Thoracic aorta (tissue), 2 donors: ENCODE measurements at regions not wholly inside any gene's neighbourhood (a gene's known extent, or its start where the extent isn't known, plus 50 kb on each side); places are given as distances from the start of the nearest gene placed in this dataset.
A peak's percentile ranks its signal among the peaks of the same experiment; 100 is the strongest.

Source experiments
- ATAC-seq: fragments of 150-250 bp; one replicate; pipeline ENCODE4 v1.8.0; 2017; ENCODE audit warnings: low read depth; ENCODE audit not compliant: insufficient number of reproducible peaks, low FRiP score
- DNase-seq: peaks from one replicate; pipeline ENCODE4 v3.0.0-alpha.2; 2020; ENCODE audit warnings: low spot score
- H3K27ac ChIP-seq, 2 donors: fragments of 200-600 bp; sonication (generic); 1 replicate in 1 of 2; 2 replicates in 1 of 2; pipeline ENCODE4 v1.5.1; 2016; ENCODE audit warnings: mild to moderate bottlenecking in 2 of 2, moderate library complexity in 2 of 2
- H3K27me3 ChIP-seq: fragments of 200-600 bp; sonication (generic); replicated peaks from 2 replicates; pipeline ENCODE4 v1.6.0; 2016; ENCODE audit warnings: mild to moderate bottlenecking; ENCODE audit not compliant: insufficient read depth
- H3K36me3 ChIP-seq: fragments of 200-600 bp; sonication (generic); one replicate; pipeline ENCODE4 v1.5.1; 2016
- H3K4me1 ChIP-seq, 2 donors: fragments of 200-600 bp; sonication (generic); 1 replicate in 1 of 2; 2 replicates in 1 of 2; pipeline versions ENCODE4 v1.5.1 to v1.6.0; 2016; ENCODE audit warnings: low read depth in 2 of 2, mild to moderate bottlenecking in 1 of 2; ENCODE audit not compliant: control insufficient read depth in 1 of 2
- H3K4me3 ChIP-seq: fragments of 200-600 bp; sonication (generic); 2 replicates; pipeline ENCODE4 v1.5.1; 2016; ENCODE audit warnings: mild to moderate bottlenecking
- H3K9me3 ChIP-seq: fragments of 200-600 bp; sonication (generic); 2 replicates; pipeline ENCODE4 v1.5.1; 2016
- TF ChIP-seq, protein P1 (sequence below): fragments of 200-600 bp; sonication (generic); IDR thresholded peaks from one replicate; pipeline ENCODE4 v1.5.1; 2019; ENCODE audit warnings: antibody characterized with exemption

GRCh38 chr13:40460116-40460515, 206.3 kb downstream of the FOXO1 start:
- Histone ChIP-seq H3K36me3 (no peaks in the 10 kb centered on the region), H3K4me1 (peaks cover 0 to 13% of the 10 kb centered on the region in 2 donors), H3K4me3 (no peak overlapping the region), H3K9me3 (no peaks in the 10 kb centered on the region), H3K27me3 (no peaks in the 10 kb centered on the region), H3K27ac (peak overlapping the region in 1 of 2 donors; percentile 30)
- DNase-seq (no peak), ATAC-seq (no peak)
- TF ChIP-seq, protein P1, sequence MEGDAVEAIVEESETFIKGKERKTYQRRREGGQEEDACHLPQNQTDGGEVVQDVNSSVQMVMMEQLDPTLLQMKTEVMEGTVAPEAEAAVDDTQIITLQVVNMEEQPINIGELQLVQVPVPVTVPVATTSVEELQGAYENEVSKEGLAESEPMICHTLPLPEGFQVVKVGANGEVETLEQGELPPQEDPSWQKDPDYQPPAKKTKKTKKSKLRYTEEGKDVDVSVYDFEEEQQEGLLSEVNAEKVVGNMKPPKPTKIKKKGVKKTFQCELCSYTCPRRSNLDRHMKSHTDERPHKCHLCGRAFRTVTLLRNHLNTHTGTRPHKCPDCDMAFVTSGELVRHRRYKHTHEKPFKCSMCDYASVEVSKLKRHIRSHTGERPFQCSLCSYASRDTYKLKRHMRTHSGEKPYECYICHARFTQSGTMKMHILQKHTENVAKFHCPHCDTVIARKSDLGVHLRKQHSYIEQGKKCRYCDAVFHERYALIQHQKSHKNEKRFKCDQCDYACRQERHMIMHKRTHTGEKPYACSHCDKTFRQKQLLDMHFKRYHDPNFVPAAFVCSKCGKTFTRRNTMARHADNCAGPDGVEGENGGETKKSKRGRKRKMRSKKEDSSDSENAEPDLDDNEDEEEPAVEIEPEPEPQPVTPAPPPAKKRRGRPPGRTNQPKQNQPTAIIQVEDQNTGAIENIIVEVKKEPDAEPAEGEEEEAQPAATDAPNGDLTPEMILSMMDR, result no peak

GRCh38 chr13:40464337-40465014, 202.0 kb downstream of the FOXO1 start:
- no peaks in the 10 kb centered on the region for H3K4me1 ChIP-seq
- no peaks in the 10 kb centered on the region for H3K9me3 ChIP-seq
- H3K4me3 ChIP-seq, result no peak overlapping the region
- no peaks in the 10 kb centered on the region for H3K36me3 ChIP-seq
- no peak overlapping the region for H3K27ac ChIP-seq
- ATAC-seq (no peak), DNase-seq (no peak)
- TF ChIP-seq, protein P1, result no peak
- H3K27me3 ChIP-seq, result no peaks in the 10 kb centered on the region

DNA sequence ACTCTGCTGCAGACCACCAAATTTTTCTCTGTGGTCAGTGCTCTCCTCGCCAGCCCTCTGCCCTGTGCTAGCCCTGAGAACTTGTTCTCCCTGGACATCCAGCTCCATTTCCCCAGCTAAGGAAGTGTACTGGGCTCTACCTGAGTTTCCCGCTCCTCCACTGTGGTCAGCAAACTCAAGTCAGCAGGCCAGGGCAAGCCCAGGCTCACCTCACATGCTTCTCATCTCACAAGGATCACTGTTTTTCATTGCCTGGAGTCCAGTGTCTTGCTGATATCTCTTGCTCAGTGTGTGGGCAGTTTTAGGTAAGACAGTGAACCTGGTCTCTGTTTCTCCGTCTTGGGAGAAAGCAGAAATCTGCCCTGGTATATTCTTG, 201.4 kb downstream of the FOXO1 start:
- Histone ChIP-seq H3K27ac (no peak overlapping the region), H3K27me3 (no peaks in the 10 kb centered on the region), H3K4me1 (peaks cover 0 to 2% of the 10 kb centered on the region in 2 donors), H3K4me3 (no peak overlapping the region), H3K36me3 (no peaks in the 10 kb centered on the region), H3K9me3 (no peaks in the 10 kb centered on the region)
- TF ChIP-seq, protein P1, result no peak
- ATAC-seq (no peak), DNase-seq (no peak)

DNA sequence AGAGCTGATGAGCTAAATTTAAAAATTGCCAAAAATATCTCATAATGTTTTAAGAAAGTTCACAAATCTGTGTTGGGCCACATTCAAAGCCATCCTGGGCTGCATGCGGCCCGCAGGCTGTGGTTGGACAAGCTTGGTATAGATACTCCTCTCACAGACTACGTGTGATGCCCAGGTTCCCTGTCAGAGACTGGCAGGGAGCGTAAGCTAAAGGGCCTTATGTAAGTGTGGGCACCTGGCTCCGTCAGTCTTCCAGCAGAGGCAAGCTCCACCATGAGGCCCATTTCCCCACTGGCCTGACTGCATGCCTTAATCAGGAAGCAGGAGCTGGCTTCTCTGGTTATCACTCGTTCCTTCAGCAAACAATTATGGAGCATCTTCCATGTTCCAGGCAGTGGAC, 200.2 kb downstream of the FOXO1 start:
- no peak overlapping the region for H3K4me3 ChIP-seq
- no peaks in the 10 kb centered on the region for H3K9me3 ChIP-seq
- no peak for ATAC-seq
- peaks cover 7 to 15% of the 10 kb centered on the region in 2 donors for H3K4me1 ChIP-seq
- TF ChIP-seq, protein P1, result no peak
- no peak for DNase-seq
- H3K27ac ChIP-seq, result no peak overlapping the region
- no peaks in the 10 kb centered on the region for H3K27me3 ChIP-seq
- no peaks in the 10 kb centered on the region for H3K36me3 ChIP-seq

GRCh38 chr13:40468227-40468838, 198.1 kb downstream of the FOXO1 start:
- H3K4me3 ChIP-seq, result no peak overlapping the region
- H3K4me1 ChIP-seq, result peaks cover 8 to 22% of the 10 kb centered on the region in 2 donors
- H3K27ac ChIP-seq, result no peak overlapping the region
- no peak for DNase-seq
- no peak for ATAC-seq
- no peaks in the 10 kb centered on the region for H3K27me3 ChIP-seq
- no peaks in the 10 kb centered on the region for H3K9me3 ChIP-seq
- no peaks in the 10 kb centered on the region for H3K36me3 ChIP-seq
- TF ChIP-seq, protein P1, result no peak
